HEK293 (cell line): ENCODE measurements at regions not wholly inside any gene's neighbourhood (a gene's known extent, or its start where the extent isn't known, plus 50 kb on each side); places are given as distances from the start of the nearest gene placed in this dataset.

ENCODE experiments used
- CTCF ChIP-seq: fragments of 450-650 bp; formaldehyde crosslinking; IDR thresholded peaks from 2 replicates; pipeline ENCODE4 v1.5.1; 2016; ENCODE audit warnings: missing biosample characterization, missing genetic modification characterization
- MEIS1 ChIP-seq: sonication (generic); formaldehyde crosslinking; IDR thresholded peaks from 2 replicates; pipeline ENCODE4 v1.8.1; 2022; ENCODE audit warnings: missing genetic modification reagents, mild to moderate bottlenecking, borderline replicate concordance
- SP2 ChIP-seq: fragments of 450-650 bp; formaldehyde crosslinking; IDR thresholded peaks from 2 replicates; pipeline ENCODE4 v1.5.1; 2016; ENCODE audit warnings: missing biosample characterization, missing genetic modification characterization
- TSHZ1 ChIP-seq: fragments of 450-650 bp; formaldehyde crosslinking; IDR thresholded peaks from 2 replicates; pipeline ENCODE4 v1.5.1; 2016; ENCODE audit warnings: missing biosample characterization, missing genetic modification characterization, borderline replicate concordance
- ZBTB20 ChIP-seq: fragments of 450-650 bp; formaldehyde crosslinking; IDR thresholded peaks from 2 replicates; pipeline ENCODE4 v1.5.1; 2016; ENCODE audit warnings: missing biosample characterization, missing genetic modification characterization
- ZBTB7A ChIP-seq: fragments of 450-650 bp; formaldehyde crosslinking; IDR thresholded peaks from 2 replicates; pipeline ENCODE4 v1.5.1; 2016; ENCODE audit warnings: low read depth, missing biosample characterization, missing genetic modification characterization
- ZEB2 ChIP-seq: fragments of 450-650 bp; formaldehyde crosslinking; IDR thresholded peaks from 2 replicates; pipeline ENCODE4 v1.5.1; 2016; ENCODE audit warnings: missing biosample characterization, missing genetic modification characterization
- ZNF121 ChIP-seq: fragments of 450-650 bp; formaldehyde crosslinking; IDR thresholded peaks from 2 replicates; pipeline ENCODE4 v1.5.1; 2016; ENCODE audit warnings: missing biosample characterization, missing genetic modification characterization
- ZNF132 ChIP-seq: fragments of 450-650 bp; formaldehyde crosslinking; IDR thresholded peaks from 2 replicates; pipeline ENCODE4 v1.5.1; 2017; ENCODE audit warnings: missing biosample characterization, missing genetic modification characterization, borderline replicate concordance
- ZNF146 ChIP-seq: fragments of 450-650 bp; formaldehyde crosslinking; IDR thresholded peaks from 2 replicates; pipeline ENCODE4 v1.5.1; 2016; ENCODE audit warnings: missing biosample characterization, missing genetic modification characterization
- ZNF514 ChIP-seq: fragments of 450-650 bp; formaldehyde crosslinking; IDR thresholded peaks from 2 replicates; pipeline ENCODE4 v1.5.1; 2016; ENCODE audit warnings: missing biosample characterization, missing genetic modification characterization
- ZNF639 ChIP-seq: fragments of 450-650 bp; formaldehyde crosslinking; IDR thresholded peaks from 2 replicates; pipeline ENCODE4 v1.5.1; 2016; ENCODE audit warnings: missing biosample characterization, missing genetic modification characterization
- ZNF670 ChIP-seq: fragments of 450-650 bp; formaldehyde crosslinking; IDR thresholded peaks from 2 replicates; pipeline ENCODE4 v1.5.1; 2016; ENCODE audit warnings: missing biosample characterization, missing genetic modification characterization, low read depth

GRCh38 chr16:52055381-52055780 lies 491.6 kb downstream of the TOX3 start:
- TF ChIP-seq CTCF (no peak), ZNF514 (tag by site-specific recombination) (no peak), ZNF146 (tag by site-specific recombination) (no peak), ZBTB7A (tag by site-specific recombination) (no peak), ZBTB20 (no peak), ZEB2 (tag by site-specific recombination) (no peak), ZNF639 (tag by site-specific recombination) (no peak), SP2 (tag by site-specific recombination) (no peak), TSHZ1 (tag by site-specific recombination) (no peak), ZNF121 (tag by site-specific recombination) (no peak), MEIS1 (CRISPR knock-in tag) (no peak), ZNF670 (tag by site-specific recombination) (no peak), ZNF132 (tag by site-specific recombination) (no peak)
